ENCODE measurements at regions not wholly inside any gene's neighbourhood (a gene's known extent, or its start where the extent isn't known, plus 50 kb on each side); places are given as distances from the start of the nearest gene placed in this dataset.
"Not testable (repeated sequence)": the region's sequence is repeated elsewhere in the genome, so short reads cannot be mapped to it uniquely, and the experiment has no call there.

GRCh38 chr3:178353006-178353694, 183.1 kb upstream of the KCNMB2 start:
- DNase-seq (ENCODE audit: low read depth) = no peak

GRCh38 chr3:178359728-178360127, 176.5 kb upstream of the KCNMB2 start:
- DNase-seq (ENCODE audit: low read depth) = no peak

DNA sequence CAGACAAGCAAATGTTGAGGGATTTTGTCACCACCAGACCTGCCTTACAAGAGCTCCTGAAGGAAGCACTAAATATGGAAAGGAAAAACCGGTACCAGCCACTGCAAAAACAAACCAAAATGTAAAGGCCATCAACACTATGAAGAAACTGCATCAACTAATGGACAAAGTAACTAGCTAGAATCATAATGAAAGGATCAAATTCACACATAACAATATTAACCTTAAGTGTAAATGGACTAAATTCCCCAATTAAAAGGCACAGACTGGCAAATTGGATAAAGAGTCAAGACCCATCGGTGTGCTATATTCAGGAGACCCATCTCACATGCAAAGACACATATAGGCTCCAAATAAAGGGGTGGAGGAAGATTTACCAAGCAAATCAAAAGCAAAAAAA, 173.2 kb upstream of the KCNMB2 start:
- DNase-seq (ENCODE audit: low read depth) = not testable (repeated sequence)

DNA sequence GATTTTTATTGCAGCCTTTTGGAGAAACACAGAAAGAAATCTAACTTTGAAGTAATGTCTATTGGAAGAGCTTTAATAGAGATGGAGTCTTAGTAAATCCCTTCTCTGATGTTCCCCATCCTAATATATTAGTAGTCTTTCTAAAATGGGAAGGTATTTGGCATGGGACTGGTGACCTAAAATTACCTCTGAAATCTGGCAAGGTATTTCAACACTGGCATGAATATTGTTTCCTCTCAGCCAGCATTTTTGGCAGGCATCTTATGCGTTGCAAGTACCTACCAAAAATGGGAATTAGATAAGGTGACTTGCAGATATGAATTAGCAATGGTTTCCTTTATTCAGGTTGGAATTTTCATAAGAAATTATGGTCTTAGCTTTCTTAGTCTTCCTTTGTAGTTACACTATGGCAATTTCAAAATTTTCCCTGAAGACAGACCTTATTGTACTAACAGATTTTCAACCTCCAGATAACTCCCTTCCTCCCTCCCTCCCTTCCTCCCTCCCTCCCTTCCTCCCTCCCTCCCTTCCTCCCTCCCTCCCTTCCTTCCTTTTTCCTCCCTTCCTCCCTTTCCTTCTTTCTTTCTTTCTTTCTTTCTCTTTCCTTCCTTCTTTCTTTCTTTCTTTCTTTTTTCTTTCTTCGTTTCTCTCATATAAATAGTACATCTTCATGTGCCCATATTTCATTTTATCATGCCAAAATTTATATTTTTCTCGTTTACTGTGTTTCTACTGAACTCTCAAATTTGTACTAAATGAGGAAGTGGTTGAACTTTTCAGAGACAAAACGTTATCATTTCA, 168.2 kb upstream of the KCNMB2 start:
- no peak for DNase-seq (ENCODE audit: low read depth)

GRCh38 chr3:178369006-178369405, 167.2 kb upstream of the KCNMB2 start:
- no peak for DNase-seq (ENCODE audit: low read depth)

GRCh38 chr3:178369811-178370210, 166.4 kb upstream of the KCNMB2 start:
- DNase-seq (ENCODE audit: low read depth) = no peak

- DNase-seq (ENCODE audit: low read depth) = no peak
Observed at GRCh38 chr3:178370387-178370786, 165.8 kb upstream of the KCNMB2 start.

- DNase-seq (ENCODE audit: low read depth) = no peak
Observed at GRCh38 chr3:178381555-178381954, 154.7 kb upstream of the KCNMB2 start.

- no peak for DNase-seq (ENCODE audit: low read depth)
Observed at GRCh38 chr3:178381971-178382448, 154.2 kb upstream of the KCNMB2 start.

DNA sequence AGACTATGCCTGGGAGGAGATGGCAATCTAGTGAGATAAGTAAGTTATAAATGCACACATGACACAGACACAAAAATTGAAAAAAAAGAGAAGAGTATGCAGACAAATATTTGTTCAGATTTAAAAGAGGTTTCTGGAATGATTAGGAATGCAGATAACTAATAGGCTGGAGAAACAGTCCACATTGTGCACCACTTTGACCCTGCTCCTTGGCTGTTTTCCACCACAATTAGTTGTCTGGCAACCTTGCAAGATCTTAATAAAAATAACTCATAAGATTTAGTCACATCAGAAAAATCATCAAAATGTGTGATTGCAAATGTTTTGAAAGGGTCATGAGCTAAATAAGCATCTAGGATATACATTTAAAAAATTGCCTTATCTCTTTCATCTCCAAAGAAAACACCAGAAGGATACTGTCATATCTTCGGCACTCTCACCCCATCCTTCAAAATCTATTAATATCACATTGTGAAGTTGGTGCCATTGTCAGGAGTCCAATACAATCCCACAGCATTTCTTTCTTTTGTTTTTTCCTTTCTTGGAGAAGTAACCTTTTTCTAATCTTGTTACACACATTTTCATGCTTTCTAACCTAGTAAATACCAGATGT, 153.7 kb upstream of the KCNMB2 start:
- DNase-seq (ENCODE audit: low read depth) = no peak

DNA sequence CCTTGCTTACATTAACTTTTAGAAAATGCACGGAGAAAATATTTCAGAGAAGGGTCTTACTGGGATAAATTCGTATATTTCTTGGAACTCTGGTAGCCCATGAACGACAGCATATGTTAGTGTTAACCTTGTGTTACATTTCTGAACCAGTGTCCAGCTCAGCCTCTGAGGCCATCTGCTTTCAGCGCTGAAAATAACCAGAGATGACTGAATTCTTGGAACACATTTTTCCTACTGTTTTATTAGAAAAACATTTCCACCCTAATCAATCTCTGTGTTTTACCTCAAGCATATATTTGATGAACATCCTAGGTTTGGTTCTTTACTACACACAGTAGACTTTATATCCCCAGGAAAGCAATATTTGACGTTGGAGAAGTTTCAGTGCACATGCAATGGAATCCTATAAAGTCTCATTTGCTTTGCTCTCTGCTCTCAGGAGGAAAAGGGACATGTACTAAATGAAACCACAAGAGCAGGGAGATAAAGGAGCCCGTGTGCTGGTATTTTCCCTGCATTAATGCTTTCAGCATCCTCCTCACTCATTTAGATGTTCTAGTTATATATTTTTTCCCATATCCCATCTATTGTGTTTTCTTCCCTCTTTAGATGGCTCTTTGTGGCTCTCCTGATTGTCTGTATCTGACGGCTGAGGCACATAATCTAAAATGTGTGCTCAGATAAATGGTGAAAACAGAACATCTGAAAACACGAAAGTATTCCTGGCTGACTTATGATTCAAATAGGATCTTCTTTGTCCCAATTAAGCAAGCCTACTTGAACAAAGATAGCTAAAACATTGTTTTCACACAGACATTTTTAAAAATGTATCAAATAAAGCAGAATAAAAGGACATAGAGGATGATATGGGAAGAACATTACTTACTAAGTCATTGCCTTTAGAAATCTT, 151.7 kb upstream of the KCNMB2 start:
- DNase-seq (ENCODE audit: low read depth) = no peak

GRCh38 chr3:178385280-178385952, 150.8 kb upstream of the KCNMB2 start:
- DNase-seq (ENCODE audit: low read depth) = no peak

DNA sequence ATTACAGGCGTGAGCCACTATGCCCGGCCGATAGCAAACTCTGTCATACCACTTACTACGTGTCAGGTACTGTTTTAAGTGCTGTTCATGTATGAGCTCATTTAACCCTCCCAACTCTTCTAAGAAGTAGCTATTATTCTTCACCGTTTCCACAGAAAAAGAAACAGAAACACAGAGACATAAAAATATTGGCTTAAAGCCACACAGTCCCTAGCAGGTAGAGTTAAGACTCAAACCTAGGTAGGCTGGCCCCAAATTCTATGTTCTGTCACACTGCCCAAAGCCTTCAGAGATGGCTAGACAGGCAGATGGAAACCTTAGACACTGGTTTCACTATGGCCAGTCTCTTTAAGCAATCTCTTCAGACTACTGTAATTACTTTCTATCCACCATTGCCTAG, 149.8 kb upstream of the KCNMB2 start:
- no peak for DNase-seq (ENCODE audit: low read depth)

- DNase-seq (ENCODE audit: low read depth) = no peak
Observed at GRCh38 chr3:178386880-178387279, 149.4 kb upstream of the KCNMB2 start.

GRCh38 chr3:178388473-178388872, 147.8 kb upstream of the KCNMB2 start:
- DNase-seq (ENCODE audit: low read depth) = no peak

DNA sequence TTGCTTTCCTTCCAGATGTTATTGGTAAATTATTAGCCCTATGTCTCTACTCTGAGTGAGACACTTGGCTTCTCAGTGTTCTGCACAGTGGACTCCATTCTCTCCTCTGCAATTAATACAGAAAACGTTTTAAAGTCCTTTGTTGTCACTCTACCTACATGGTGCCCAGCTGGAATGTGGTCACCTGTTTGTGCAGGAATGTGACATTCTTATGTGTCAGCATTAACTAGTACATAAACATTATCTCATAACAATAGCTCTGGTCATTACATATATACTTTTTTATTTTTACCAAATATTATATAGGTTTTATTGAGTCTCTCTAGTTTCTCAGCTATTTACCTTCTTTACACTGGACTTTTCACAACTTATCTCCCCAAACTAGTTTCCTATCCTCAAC, 147.0 kb upstream of the KCNMB2 start:
- no peak for DNase-seq (ENCODE audit: low read depth)

GRCh38 chr3:178392511-178392926, 143.7 kb upstream of the KCNMB2 start:
- no peak for DNase-seq (ENCODE audit: low read depth)

DNA sequence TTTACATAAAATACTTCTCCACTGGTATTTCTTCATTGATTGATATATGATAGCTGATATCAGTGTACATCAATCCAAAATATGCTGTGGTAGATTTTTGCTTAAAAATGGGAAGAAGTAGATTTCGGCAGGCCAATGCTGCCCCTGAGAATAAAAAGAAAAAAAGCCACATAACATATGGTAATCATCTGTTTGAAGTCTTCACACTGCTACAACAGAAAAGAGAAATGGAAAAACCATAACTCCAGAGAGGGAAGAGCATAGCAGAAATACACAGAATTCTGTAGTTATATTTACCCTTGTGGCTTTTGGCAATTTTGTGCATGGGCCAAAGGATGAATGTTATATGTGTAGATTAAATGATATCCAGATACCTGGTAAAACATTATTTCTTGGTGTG, 143.1 kb upstream of the KCNMB2 start:
- DNase-seq (ENCODE audit: low read depth) = no peak

DNA sequence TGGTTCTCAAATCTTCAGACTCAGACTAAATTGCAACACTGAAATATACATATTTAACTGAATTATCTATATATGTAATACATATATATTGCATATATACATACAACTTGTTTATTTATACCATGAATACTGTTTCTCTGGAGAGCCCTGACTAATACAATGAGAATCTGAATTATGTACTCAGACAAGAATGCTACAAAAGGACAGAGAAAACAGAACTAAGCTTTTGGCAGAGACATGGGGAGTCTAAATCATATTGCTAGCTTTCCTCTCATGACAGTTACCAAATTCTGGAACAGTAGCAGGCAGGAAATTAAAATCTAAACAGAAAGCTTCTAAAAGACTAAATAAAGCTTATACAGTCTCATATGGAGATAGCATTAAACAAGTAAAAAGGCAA, 142.4 kb upstream of the KCNMB2 start:
- DNase-seq (ENCODE audit: low read depth) = no peak

DNA sequence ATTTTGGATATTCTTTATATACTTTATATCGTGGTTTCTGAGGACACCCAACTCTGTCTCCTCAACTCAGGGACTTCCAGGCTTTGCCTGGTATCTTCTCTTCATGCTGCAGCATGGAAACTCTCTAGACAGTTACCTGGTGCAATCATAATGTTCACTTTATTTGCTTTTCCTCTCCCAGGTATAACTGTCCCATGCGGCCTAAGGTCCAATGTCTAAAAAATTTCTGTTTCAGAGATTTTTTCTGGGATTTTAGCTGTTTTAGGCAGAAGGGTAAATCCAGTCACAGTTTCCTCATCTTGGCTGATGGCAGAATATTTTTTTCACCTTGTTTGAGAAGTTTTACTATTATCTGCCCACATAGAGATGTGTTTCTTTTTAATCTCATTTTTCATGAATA, 139.9 kb upstream of the KCNMB2 start:
- no peak for DNase-seq (ENCODE audit: low read depth)

DNA sequence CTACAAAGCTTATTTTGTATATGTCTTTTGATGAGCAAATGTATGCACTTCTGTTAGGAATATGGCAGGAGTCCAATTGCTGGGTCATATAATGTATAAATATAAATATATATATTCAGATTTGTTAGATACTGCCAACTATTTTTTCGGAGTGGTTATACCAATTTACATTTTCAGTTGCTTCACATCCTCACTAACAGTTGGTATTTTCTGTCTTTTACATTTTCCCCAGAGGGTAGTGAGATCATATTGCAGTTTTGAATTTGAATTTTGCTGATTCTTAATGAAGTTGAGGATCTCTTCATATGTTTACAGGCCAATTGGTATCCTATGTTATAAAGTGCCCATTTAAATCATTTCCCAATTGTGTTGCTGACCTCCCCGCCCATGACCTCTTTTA, 139.0 kb upstream of the KCNMB2 start:
- DNase-seq (ENCODE audit: low read depth) = no peak
